Hematopoietic multipotent progenitor cell treated with erythropoietin and hydrocortisone succinate and interleukin-3 and kit ligand, for 17 days (in vitro differentiated cells): ENCODE measurements at regions not wholly inside any gene's neighbourhood (a gene's known extent, or its start where the extent isn't known, plus 50 kb on each side); places are given as distances from the start of the nearest gene placed in this dataset.

Experiments
- DNase-seq: peaks from one replicate; pipeline ENCODE4 v3.0.0-alpha.2; 2015; ENCODE audit warnings: low spot score

GRCh38 chr5:5544094-5544663, 121.7 kb downstream of the ICE1 start:
- no peak for DNase-seq

GRCh38 chr5:5542654-5543053, 120.2 kb downstream of the ICE1 start:
- no peak for DNase-seq

GRCh38 chr5:5540065-5540464, 117.6 kb downstream of the ICE1 start:
- DNase-seq = no peak
